ENCODE measurements at regions not wholly inside any gene's neighbourhood (a gene's known extent, or its start where the extent isn't known, plus 50 kb on each side); places are given as distances from the start of the nearest gene placed in this dataset.

GRCh38 chr14:71245659-71246361, 338.6 kb downstream of the PCNX1 start:
- TF ChIP-seq CTCF (IDR thresholded peaks at IDR 0.05; ENCODE audit: low read depth, low read length, missing input control) (no peak), MAX (IDR thresholded peaks at IDR 0.05) (no peak), YY1 (IDR thresholded peaks at IDR 0.05) (no peak), REST (IDR thresholded peaks at IDR 0.05) (no peak), SP1 (IDR thresholded peaks at IDR 0.05) (no peak)
